A172 (cell line): ENCODE measurements at regions not wholly inside any gene's neighbourhood (a gene's known extent, or its start where the extent isn't known, plus 50 kb on each side); places are given as distances from the start of the nearest gene placed in this dataset.

Experiments
- DNase-seq: peaks from one replicate; pipeline ENCODE4 v3.0.0-alpha.2; 2015; ENCODE audit warnings: low spot score

DNA sequence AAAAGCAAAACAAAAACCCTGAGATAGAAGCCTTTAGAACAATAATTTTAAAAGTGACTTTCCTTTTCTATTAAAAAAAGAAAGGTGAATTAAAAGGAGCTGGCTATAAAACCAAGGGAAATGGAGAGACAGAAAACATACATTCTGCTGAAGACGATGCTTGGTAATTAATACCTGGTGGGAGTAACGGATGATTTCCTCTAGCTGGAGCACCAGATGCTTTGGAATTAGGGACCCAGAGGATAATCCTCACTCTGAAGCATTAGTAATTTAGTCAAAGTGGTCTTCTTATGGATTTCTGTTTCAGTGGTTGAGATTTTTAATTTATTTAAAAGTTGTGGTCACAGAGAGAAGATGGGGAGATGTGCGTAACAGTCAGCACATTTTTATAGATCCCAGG is 982.5 kb downstream of the TLE4 start:
- DNase-seq, result no peak

DNA sequence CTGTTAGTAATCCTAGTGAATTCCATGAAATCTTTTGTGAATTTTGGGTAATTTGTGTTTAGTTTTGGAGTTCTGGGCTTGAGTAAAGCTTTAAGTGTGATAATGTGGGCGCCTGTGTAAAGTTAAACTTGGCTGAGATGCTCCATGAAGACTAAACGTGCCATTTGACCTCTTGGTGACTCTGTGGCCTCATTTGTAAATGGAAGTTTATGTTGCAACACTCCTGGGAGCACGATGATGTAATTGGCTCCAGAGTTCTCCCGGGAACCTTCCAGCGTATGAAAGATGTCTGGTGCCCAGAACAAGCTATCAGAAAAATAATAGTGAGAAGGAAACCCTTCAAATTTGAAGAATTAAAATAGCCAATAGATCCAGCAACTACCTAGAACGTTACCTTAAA is 981.2 kb downstream of the TLE4 start:
- DNase-seq, result no peak

DNA sequence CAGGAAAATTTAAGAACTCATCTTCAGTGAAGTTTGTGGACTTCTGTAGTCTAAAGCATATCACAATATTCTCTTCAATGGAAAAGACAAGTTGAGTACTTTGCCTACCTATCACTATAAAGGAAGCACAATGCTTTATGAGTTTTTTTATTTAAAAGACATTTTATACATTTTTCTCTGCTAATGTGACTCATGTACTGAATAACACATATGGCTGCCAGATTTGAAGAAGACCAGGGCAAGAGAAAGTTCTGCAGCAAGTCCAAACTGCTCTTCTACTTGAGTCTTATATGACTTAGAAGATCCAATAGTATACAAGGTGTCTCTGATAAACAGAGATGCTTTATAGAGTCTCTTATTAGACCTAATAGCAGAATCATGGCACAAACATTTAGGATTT is 978.4 kb downstream of the TLE4 start:
- DNase-seq, result no peak

DNA sequence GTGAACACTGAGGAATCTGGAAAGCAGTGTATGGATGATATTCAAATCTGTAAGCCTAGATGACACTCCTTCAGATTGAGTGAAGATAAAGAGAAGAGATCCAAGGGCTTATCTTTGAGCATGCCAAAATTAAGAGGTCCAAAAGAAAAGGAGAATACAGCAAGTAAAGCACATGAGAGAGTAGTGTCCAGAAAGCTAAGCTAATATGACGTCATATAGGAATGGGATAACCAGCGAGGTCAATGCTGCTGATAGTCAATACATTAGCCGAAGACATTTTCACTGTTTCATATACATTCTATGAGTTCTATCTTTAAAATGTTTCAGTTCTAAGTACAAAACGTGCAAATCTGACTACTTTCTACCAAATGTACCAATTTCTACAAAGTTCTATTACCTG is 975.8 kb downstream of the TLE4 start:
- DNase-seq, result no peak

DNA sequence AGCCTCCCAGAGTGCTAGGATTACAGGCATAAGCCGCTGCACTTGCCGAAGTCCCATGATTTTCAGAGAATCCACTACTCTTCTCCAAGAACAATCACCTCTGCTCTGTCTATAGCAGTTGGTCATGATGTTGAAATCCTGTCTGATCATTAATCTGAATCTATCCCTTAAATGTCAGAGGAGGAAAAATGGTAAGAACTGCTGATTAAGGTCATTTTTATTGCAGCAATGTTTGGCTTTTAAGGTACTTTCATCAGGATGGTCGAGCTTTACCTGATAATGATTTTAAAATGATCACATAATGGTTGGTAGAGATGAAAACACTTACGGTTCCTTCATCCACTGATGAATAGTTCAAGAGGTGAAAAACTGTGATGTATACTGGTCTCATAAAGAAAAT is 968.6 kb downstream of the TLE4 start:
- no peak for DNase-seq

DNA sequence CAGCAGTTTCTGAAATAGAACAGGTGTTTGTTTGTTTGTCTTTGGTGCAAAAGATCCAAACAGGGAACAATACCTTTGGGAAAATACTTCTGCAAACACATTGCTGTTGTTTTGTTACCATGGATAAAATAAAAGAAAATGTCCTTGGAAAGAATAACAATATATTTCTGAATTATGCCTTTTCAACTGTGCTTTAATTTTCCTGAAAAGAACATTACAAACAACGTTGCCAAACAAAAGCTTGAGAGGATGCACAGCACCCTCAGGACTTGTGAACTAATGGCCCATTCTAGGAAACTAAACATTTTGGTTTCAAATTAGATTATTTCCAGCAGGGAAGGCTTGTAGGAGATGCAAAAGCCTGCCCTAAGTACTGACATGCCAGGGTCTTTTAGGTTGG is 967.2 kb downstream of the TLE4 start:
- no peak for DNase-seq

DNA sequence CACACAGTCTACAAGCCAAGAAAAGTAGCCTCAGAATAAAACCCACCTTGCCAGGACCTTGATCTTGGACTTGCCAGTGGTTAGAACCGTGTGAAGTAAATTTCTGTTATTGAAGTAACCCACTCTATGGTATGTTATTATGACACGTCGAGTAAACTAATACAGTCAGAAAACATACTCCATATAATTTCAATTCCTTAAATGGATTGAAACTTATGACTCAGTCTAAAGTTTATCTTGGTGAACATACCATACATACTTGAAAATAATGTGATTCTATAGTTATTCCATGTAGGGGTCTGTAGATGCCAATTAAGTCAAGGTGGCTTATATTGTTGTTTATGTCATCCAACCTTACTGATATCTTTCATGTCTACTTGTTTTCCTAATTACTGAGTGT is 950.7 kb downstream of the TLE4 start:
- no peak for DNase-seq

DNA sequence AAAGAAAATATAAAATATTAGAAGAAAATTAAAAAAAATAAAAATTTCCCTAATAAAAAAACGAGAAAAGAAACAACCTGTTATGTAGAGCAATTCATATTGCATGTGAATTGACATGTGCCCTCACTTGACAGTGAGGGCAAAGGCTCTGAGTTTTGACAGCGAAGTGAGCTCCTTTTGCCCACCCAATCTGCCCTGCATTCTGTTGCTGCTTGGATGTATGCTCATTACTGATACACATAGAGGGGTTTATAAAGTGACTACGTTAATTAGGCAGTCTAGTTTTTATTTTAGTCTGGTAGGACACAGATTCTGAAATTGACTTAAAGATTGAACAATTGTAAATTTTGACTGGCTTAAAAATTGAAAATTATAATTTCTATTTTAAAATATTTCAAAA is 949.4 kb downstream of the TLE4 start:
- DNase-seq, result no peak

DNA sequence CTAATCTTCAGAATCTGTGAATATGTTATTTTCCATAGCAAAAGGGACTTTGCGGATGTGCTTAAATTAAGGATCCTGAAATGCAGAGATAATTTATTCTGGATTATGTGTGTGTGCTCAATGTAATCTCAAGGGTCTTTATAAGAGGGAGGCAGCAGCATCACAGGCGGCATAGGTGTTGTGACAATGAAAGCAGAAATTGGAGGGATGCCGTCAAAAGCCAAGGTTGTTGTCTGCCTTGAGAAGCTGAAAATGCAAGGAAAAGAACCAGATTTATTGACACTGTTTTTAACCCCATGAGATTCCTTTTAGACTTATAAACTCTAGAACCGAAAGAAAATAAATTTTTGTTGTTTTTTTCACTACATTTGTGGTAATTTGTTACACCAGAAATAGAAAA is 948.5 kb downstream of the TLE4 start:
- no peak for DNase-seq

DNA sequence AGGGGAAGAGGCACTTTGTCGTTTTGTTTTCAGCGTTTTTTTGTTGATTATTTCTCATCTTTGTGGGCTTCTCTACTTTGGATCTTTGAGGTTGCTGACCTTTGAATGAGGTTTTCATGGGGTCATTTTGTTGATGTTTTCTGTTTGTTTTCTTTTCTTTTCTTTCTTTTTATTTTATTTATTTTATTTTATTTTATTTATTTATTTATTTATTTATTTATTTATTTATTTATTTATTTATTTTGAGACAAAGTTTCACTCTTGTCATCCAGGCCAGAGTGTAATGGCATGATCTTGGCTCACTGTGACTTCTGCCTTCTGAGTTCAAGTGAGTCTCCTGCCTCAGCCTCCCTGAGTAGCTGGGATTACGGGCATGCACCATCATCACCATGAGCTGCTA is 946.7 kb downstream of the TLE4 start:
- no peak for DNase-seq

DNA sequence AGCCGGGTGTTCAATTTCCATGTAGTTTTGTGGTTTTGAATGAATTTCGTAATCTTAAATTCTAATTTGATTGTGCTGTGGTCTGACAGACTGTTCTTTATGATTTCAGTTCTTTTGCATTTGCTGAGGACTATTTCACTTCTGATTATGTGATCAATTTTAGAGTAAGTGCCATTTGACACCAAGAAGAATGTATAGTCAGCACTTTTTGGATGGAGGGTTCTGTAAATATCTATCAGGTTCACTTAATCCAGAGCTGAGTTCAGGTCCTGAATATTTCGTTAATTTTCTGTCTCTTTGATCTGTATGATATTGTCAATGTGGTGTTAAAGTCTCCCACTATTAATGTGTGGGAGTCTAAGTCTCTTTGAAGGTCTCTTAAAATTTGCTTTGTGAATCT is 944.9 kb downstream of the TLE4 start:
- DNase-seq, result no peak

DNA sequence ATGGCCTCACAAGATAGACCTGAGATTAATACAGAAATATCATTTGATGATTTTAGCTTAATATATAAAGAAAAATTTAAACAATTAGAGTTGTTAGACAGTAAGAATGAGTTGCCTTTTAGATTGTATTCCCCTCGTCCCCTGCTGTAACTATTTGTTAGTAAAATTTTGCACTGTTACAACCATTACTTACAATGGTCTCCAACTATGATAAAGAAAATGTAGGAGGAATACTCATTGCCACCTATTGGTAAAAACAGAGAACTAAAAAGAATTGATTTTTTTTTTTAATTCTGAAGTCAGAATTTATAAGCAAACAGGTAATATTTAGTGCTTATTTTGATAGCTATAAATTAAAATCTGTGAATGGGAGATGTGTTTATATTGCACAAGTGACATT is 937.6 kb downstream of the TLE4 start:
- no peak for DNase-seq

DNA sequence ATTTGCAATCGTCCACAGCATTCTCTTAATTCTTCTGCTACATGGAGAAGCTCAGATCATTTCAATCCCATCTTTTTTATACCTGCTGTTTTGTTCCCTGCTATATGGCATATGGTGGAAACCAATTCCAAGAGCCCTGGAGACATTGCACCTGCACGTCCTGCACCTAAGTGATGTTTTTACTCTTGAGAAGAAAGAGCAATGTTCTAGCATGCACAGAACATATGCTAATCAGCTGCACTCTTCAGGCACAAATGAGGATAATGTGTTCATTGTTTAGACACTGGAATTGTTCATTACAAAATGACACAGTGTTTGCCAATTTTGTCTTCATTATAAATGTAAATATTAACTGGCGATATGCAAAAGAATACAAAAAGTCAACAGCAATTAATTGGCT is 935.8 kb downstream of the TLE4 start:
- no peak for DNase-seq

DNA sequence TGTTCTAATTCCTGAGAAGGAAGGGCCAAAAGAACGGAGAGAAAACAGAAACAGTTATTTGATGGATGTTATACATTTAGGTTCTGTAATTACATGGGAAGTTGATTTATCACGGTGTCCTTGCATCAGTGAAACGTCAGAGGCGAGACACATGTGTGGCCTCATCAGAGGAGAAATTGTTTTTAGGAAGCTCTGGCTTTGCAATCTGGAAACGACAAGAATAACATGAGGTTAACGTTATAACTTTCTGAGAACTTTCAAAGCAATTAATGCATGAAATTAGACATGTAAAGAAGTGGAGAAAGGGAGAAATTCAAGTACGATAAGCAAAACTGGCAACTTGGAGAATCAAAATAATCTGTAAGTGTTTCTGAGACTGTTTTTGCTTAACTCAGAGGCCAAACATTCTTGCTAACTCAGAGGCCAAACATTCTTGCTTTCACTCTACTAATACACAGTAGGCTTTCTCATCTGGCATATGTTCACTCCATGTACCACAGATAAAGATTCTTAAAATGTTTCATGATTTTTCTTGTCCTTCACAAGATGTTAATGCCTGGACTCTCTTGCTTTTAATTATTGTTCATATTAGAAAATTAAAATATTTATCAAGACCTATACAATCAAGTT is 933.0 kb downstream of the TLE4 start:
- DNase-seq, result no peak

DNA sequence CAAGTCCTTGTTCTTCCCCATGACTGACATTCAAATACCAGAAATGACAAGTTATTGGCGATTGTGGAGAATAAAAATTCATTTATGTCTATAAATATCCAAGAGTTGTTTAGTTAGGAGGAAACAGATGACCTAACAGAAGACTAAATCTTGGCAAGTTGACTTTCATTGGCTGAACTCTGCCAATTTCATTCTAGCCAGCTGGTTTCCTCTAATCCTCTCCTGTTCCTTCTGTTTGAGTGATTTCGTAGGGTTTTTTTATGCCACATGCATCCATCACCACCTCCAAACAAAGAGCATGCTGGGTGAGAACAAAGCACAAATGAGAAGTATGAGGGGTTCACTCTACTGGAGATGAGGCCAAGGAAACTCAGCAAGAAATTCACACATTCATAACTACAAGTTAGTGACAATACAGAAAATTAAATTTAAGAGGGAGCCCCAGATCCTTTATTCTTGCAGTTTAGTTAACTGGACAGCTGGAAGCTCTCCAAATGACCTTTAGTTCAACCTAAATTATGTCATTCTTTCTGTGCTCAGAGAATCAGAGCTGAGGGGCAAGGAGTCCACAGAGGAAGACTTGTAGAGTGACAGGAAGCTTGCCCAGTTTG is 932.0 kb downstream of the TLE4 start:
- no peak for DNase-seq

DNA sequence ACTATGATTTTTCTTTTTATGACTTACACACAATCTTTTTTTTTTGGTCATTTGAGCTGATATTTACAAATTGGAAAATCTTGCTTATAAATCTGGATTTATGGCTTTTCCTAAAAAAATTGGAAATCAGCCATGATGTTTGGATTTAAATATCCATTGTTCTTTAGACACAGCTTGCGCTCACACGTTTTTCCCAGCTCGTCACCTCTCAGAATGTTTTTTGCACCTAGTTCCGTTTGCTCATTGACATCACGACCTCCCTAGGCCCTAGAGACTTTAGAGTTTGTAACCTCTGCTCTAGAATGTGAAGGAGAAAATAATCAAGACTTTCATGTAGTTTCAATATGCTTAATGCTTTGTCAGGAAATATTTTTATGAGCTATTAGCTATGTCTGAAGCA is 930.5 kb downstream of the TLE4 start:
- DNase-seq, result no peak

DNA sequence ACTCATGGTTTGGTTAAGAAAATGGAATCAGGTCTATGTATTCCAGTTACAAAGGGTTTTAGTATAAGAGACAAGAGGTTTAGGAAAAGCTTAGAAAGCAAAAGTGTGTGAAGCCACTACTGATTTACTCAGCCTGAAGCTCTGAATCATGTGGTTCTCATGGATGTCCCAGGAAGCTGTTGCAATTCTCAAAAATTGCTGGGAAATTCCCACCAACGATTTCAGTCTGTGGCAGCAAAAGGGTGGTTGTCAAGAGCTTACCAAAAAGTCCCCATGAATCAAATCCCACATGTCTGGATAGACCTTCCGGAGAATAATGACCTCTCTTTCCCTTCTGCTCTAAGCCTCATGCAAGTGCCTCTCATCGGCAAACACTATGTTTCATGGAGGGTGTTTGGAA is 929.9 kb downstream of the TLE4 start:
- peak; percentile 56 for DNase-seq

DNA sequence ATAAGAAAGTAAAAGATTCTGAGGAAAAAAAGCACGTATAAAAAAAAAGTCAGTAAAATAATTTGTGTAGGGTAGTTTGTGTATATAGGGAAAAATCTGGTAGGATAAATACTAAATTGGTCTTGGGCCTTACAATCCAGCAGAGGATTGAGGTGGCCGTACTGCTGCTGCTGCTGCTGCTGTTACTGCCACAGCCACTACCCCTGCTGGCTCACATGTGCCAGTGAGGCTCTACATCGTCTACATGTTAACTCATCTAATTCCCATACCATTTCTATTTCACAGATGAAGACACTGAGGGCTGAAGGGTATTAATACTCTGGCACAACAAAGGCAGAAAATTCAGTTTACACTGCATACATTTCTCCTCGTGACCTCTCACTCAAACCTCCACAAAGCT is 928.5 kb downstream of the TLE4 start:
- DNase-seq, result no peak

DNA sequence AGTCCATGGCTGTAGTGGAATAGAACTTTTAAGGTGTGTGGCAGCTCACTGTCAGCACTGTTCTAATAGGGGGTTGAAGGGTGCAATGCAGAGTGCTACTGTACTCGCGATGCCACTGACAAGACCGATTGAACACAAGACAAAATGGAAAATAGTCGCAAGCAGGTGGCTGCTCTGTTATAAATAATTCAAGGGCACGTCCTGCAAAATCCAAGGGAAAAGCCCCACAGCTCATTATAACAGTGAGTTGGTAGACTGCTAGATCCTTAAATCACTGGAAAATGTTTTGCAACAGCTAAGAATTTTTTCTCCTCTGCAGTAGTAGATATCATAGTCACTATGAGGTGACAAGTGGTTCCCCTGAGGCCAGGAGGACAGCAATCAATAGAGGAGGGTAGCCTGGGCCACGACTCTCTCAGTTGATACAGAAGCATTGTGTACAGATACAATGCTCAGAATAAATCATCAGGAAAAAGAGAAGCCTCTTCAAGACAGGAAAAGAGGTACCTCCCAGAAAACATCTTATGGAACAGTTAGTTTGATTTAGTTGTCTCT is 926.3 kb downstream of the TLE4 start:
- DNase-seq, result no peak

DNA sequence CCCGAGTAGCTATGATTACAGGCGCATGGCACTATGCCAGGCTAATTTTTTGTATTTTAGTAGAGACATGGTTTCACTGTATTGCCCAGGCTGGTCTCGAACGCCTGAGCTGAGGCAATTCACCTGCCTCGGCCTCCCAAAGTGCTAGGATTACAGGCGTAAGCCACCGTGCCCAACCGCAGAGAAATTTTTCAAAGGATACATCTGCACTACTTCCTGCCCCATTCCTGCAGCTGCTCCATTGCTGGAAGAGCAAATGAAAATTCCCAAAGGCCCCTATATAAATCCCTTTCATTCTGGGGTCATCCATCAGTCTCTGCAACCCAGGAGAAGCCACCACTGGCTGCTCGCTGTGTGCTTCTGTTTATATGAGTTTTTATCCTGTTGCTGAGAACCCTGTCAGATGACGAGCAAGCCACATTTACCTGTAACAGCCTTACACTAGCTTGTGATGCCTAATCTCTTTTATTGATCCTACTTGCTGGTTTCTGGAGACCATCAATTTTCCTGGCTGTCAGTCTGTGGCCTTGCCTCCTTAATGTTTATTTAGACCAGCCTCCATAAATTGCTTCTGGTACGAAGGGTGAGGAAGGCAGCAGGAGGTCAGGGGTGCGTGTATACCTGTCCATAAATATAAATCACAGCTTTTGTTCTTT is 925.3 kb downstream of the TLE4 start:
- no peak for DNase-seq

DNA sequence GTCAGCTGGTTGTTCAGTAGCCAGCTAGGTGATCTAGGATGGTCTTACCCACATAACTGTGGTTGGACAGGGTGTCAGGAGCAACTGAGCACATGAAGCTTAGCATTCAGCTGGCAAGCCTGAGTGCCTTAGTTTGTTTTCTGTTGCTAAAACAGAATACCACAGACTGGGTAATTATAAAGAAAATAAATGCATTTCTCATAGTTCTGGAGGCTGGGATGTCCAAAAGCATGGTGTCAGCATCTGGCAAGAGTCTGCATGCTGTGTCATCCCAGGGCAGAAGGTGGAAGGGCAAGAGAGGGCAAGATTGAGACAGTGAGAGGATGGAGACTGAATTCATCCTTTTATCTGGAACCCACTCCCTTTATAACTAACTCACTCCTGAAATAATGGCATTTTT is 921.5 kb downstream of the TLE4 start:
- DNase-seq, result no peak

DNA sequence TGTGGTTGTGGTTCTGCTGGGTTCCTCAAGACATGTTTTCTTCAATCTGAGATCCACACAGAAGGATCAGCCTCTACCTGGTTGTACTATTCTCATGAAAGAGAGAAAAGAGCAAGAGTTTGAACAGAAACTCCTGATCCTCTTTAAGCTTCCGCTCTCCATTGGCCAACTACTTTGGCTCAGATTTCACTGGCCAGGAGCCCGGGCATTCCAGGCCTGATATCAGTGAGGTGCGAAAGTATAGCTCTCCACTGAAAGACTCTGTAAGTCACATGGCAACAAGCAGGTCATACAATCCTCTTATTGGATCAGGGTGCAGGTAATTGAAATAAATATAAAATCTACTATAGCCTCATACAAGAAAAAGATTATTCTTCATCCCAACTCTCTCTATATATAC is 920.5 kb downstream of the TLE4 start:
- no peak for DNase-seq

DNA sequence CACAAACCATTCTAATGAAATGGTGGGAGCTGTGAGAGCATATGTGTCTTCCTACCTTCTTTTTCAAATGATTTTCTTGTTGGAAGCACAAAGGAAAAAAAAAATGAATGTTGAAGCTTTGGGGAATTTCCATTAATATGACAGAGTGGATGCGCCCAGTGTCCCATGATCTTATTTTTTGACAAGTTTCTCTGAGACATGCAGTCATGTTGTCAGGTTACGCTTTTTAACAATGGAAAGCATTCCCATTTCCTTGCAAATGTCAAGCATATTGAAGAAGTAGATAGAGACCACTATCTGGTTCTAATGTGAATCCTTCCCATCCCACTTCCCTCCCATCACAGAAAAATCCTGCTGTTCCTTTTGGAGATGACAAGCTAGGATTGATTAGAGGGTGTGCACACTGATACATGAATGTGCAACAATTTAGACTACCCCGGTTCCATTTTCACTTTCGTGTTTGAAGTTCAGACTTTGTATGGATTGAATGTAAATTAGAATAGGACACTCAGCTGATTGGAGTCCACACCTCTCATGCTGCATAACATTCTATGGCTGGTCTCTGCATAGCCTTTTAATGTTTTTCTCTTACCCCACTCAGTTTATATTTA is 919.4 kb downstream of the TLE4 start:
- no peak for DNase-seq
